22Rv1 (cell line): ENCODE measurements at regions not wholly inside any gene's neighbourhood (a gene's known extent, or its start where the extent isn't known, plus 50 kb on each side); places are given as distances from the start of the nearest gene placed in this dataset.

Source experiments
- ZFX ChIP-seq: fragments of 450-650 bp; IDR thresholded peaks from 2 replicates; pipeline ENCODE4 v1.6.1; 2017; ENCODE audit warnings: antibody characterized with exemption, borderline replicate concordance
- TF ChIP-seq, protein P1 (sequence below): fragments of 450-650 bp; IDR thresholded peaks from 2 replicates; pipeline ENCODE4 v1.5.1; 2017; ENCODE audit warnings: mild to moderate bottlenecking

DNA sequence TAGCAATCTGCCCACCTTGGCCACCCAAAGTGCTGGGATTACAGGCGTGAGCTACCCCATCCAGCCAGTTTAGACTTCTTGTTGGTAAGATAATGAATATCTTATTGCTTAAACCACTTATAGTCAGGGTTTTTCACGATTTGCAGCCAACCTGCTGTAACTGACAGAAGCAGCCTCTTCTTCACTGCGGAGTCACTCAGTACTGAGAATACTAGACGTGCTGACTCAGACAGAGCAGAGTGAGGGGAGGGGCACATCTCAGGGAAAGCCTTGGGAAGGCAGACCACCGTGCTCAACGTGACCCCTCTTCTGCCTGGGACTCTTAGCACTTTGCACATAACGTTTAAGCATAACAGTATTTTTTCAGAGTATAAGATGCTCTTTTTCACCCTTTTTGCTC is 74.3 kb upstream of the ARHGEF7 start:
- TF ChIP-seq, protein P1, sequence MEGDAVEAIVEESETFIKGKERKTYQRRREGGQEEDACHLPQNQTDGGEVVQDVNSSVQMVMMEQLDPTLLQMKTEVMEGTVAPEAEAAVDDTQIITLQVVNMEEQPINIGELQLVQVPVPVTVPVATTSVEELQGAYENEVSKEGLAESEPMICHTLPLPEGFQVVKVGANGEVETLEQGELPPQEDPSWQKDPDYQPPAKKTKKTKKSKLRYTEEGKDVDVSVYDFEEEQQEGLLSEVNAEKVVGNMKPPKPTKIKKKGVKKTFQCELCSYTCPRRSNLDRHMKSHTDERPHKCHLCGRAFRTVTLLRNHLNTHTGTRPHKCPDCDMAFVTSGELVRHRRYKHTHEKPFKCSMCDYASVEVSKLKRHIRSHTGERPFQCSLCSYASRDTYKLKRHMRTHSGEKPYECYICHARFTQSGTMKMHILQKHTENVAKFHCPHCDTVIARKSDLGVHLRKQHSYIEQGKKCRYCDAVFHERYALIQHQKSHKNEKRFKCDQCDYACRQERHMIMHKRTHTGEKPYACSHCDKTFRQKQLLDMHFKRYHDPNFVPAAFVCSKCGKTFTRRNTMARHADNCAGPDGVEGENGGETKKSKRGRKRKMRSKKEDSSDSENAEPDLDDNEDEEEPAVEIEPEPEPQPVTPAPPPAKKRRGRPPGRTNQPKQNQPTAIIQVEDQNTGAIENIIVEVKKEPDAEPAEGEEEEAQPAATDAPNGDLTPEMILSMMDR: no peak
- no peak for TF ChIP-seq ZFX
